Right lobe of liver (tissue), 6 donors: ENCODE measurements at regions not wholly inside any gene's neighbourhood (a gene's known extent, or its start where the extent isn't known, plus 50 kb on each side); places are given as distances from the start of the nearest gene placed in this dataset.

ENCODE experiments used
- ATAC-seq, 4 donors: fragments of 200-7000 bp; cut with Tn5 transposase; one replicate each; pipeline ENCODE4 v1.9.1; 2020; ENCODE audit warnings: mild to moderate bottlenecking in 4 of 4, moderate library complexity in 4 of 4
- DNase-seq, 3 donors: peaks; one replicate each; pipeline ENCODE4 v3.0.0-alpha.2; 2020
- H3K27ac ChIP-seq, 3 donors: fragments of 200-600 bp; one replicate each; pipeline ENCODE4 v1.8.0; 2022
- H3K27me3 ChIP-seq, 2 donors: fragments of 200-600 bp; one replicate each; pipeline ENCODE4 v1.8.0; 2022
- H3K36me3 ChIP-seq, 4 donors: fragments of 200-600 bp; sonication (generic) in 1 of 4; one replicate each; pipeline versions ENCODE4 v1.5.1 to v1.8.0; 2017 to 2022; ENCODE audit warnings: control low read depth in 1 of 4
- H3K4me1 ChIP-seq, 4 donors: fragments of 200-600 bp; sonication (generic) in 1 of 4; one replicate each; pipeline versions ENCODE4 v1.5.1 to v1.8.0; 2017 to 2022; ENCODE audit warnings: control low read depth in 1 of 4
- H3K4me3 ChIP-seq, 3 donors: fragments of 200-600 bp; one replicate each; pipeline ENCODE4 v1.8.0; 2022
- H3K9me3 ChIP-seq, 4 donors: fragments of 200-600 bp; sonication (generic) in 1 of 4; one replicate each; pipeline versions ENCODE4 v1.5.1 to v1.8.0; 2017 to 2022; ENCODE audit warnings: control low read depth in 1 of 4
- POLR2A ChIP-seq: fragments of 450-650 bp; IDR thresholded peaks from one replicate; pipeline ENCODE4 v1.6.1; 2017; ENCODE audit warnings: antibody characterized with exemption, mild to moderate bottlenecking
- WGBS: methylation state at CpG from one replicate; pipeline ENCODE4 v1.1.6; 2018; ENCODE audit warnings: low coverage, low lambda C conversion rate; ENCODE audit not compliant: insufficient coverage; ENCODE audit errors: missing lambda C conversion rate; 5-methylcytosine and 5-hydroxymethylcytosine counted together
- intact Hi-C, 2 donors: fragments of 100-400 bp; cut with DNase I; formaldehyde crosslinking; loops; one replicate each; pipeline versions ENCODE4 v1.11.2 to v1.14.1; 2022
- TF ChIP-seq, protein P1 (sequence below), 4 donors: fragments of 200-600 bp in 3 of 4; fragments of 450-650 bp in 1 of 4; IDR thresholded peaks; one replicate each; pipeline versions ENCODE4 v1.5.1 to v1.8.0; 2016 to 2022; ENCODE audit warnings: antibody characterized with exemption in 4 of 4, mild to moderate bottlenecking in 2 of 4
- donor health status: DM: no; HTN: yes; CAD: no.
- donor health status: DM: no; HTN: no; CAD: no.
- donor health status: DM: no; HTN: no; CAD: no.
- donor health status: DM: no; HTN: yes; CAD: no.
- donor health status: DM: no; HTN: yes; CAD: no.

DNA sequence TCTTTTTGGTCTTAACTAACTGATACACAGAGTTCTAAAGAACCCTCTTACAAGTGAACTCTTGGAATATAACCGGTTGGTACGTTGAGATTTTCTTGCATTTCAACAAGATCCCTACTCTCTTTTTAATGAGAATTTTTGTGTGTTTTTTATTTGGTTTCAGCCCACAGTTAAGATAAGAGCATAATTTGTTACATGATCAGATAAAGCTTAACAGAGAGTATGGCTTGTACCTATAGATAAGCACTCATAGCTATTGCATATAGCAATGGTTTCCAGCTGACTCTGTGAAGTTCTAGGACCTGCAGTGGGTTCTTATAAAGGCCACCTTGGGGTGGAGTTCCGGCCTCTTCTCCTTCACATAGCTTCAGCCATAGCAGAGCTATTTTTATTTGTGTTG lies 143.3 kb downstream of the SNX10 start:
- H3K36me3 ChIP-seq, result no peaks in the 10 kb centered on the region
- DNase-seq, result no peak
- TF ChIP-seq, protein P1, sequence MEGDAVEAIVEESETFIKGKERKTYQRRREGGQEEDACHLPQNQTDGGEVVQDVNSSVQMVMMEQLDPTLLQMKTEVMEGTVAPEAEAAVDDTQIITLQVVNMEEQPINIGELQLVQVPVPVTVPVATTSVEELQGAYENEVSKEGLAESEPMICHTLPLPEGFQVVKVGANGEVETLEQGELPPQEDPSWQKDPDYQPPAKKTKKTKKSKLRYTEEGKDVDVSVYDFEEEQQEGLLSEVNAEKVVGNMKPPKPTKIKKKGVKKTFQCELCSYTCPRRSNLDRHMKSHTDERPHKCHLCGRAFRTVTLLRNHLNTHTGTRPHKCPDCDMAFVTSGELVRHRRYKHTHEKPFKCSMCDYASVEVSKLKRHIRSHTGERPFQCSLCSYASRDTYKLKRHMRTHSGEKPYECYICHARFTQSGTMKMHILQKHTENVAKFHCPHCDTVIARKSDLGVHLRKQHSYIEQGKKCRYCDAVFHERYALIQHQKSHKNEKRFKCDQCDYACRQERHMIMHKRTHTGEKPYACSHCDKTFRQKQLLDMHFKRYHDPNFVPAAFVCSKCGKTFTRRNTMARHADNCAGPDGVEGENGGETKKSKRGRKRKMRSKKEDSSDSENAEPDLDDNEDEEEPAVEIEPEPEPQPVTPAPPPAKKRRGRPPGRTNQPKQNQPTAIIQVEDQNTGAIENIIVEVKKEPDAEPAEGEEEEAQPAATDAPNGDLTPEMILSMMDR (IDR thresholded peaks at IDR 0.05), result no peak
- TF ChIP-seq POLR2A, result no peak
- no peaks in the 10 kb centered on the region for H3K27me3 ChIP-seq
- 90% methylated on average over 3 of the region's 3 CpGs for WGBS
- H3K9me3 ChIP-seq, result no peaks in the 10 kb centered on the region
- intact Hi-C loops, result no loop called here
- ATAC-seq, result no peak
- no peaks in the 10 kb centered on the region for H3K4me1 ChIP-seq
- H3K4me3 ChIP-seq, result no peak overlapping the region
- H3K27ac ChIP-seq, result no peak overlapping the region

GRCh38 chr7:26437003-26437532 lies 145.4 kb downstream of the SNX10 start:
- Histone ChIP-seq H3K4me3 (no peak overlapping the region), H3K36me3 (no peaks in the 10 kb centered on the region), H3K4me1 (no peaks in the 10 kb centered on the region), H3K27me3 (no peaks in the 10 kb centered on the region), H3K27ac (no peak overlapping the region), H3K9me3 (no peaks in the 10 kb centered on the region)
- TF ChIP-seq, protein P1 (IDR thresholded peaks at IDR 0.05), result no peak
- no peak for TF ChIP-seq POLR2A
- intact Hi-C loops, result no loop called here
- DNase-seq (no peak), ATAC-seq (no peak)
- 69% methylated on average over 4 of the region's 4 CpGs for WGBS

- Histone ChIP-seq H3K27ac (no peak overlapping the region), H3K4me1 (no peaks in the 10 kb centered on the region), H3K4me3 (no peak overlapping the region), H3K27me3 (no peaks in the 10 kb centered on the region), H3K36me3 (no peaks in the 10 kb centered on the region), H3K9me3 (no peaks in the 10 kb centered on the region)
- intact Hi-C loops, result no loop called here
- no peak for DNase-seq
- no peak for TF ChIP-seq POLR2A
- TF ChIP-seq, protein P1 (IDR thresholded peaks at IDR 0.05), result no peak
- 93% methylated on average over 1 of the region's 1 CpG for WGBS
- ATAC-seq, result no peak
Measured at GRCh38 chr7:26438078-26438477, 146.4 kb downstream of the SNX10 start.

DNA sequence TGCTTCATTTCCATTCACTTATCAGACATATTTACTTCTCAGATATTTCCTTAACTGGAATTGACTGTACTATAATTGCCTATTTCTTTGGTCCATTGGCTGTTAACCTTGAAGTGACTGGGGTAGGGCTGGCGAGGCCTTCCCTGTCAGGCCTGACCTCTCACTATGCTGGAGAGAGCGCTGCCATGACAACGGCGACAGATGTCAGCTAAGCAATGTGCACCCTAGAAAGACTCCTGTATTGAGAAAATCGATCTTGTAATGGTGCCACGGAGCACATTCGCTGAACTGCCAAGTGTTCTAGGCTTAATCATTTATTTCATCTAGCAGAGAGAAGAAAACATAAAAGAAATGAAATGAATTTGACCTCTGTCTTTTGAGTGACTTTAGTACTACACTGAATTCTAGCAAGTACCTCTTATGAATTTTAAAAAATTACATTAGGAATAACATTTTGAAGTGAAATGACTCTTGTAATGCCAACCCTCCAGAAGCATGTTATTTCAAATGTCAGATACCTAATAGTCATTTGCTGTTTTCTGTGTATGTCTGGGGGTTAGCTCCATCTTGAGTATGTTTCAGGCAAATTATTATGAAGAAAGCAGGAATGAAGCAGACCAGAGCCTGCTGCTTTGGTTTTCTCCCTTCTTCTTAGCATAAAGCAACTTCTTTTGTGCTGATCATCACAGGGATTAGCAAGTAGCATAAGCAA lies 148.0 kb downstream of the SNX10 start:
- H3K36me3 ChIP-seq, result no peaks in the 10 kb centered on the region
- intact Hi-C loops, result no loop called here
- 64% methylated on average over 7 of the region's 7 CpGs for WGBS
- H3K27ac ChIP-seq, result no peak overlapping the region
- TF ChIP-seq, protein P1 (IDR thresholded peaks at IDR 0.05), result no peak
- no peak for TF ChIP-seq POLR2A
- no peaks in the 10 kb centered on the region for H3K9me3 ChIP-seq
- no peak overlapping the region for H3K4me3 ChIP-seq
- ATAC-seq (peak in 1 of 4 donors; percentile 34), DNase-seq (no peak)
- H3K4me1 ChIP-seq, result no peaks in the 10 kb centered on the region
- H3K27me3 ChIP-seq, result no peaks in the 10 kb centered on the region
